ENCODE measurements at regions not wholly inside any gene's neighbourhood (a gene's known extent, or its start where the extent isn't known, plus 50 kb on each side); places are given as distances from the start of the nearest gene placed in this dataset.

GRCh38 chr15:53389271-53390037 lies 370.0 kb downstream of the WDR72 start:
- DNase-seq (ENCODE audit: low read depth) = no peak
- no peak for TF ChIP-seq CTCF (IDR thresholded peaks at IDR 0.05; ENCODE audit: low read depth, low read length, missing control alignments)
- H3K4me3 ChIP-seq (ENCODE audit: low read depth, low read length) = no peak overlapping the region
- in situ Hi-C loops (cut with HindIII; ENCODE audit: low sequenced_read_pairs) = no loop called here

- H3K4me3 ChIP-seq (ENCODE audit: low read depth, low read length) = no peak overlapping the region
- in situ Hi-C loops (cut with HindIII; ENCODE audit: low sequenced_read_pairs) = no loop called here
- peak; percentile 12 for TF ChIP-seq CTCF (IDR thresholded peaks at IDR 0.05; ENCODE audit: low read depth, low read length, missing control alignments)
- DNase-seq (ENCODE audit: low read depth) = no peak
These were observed 375.0 kb downstream of the WDR72 start for GRCh38 chr15:53384417-53384816.

GRCh38 chr15:53378096-53378800 lies 381.2 kb downstream of the WDR72 start:
- H3K4me3 ChIP-seq (ENCODE audit: low read depth, low read length) = no peak overlapping the region
- no peak for TF ChIP-seq CTCF (IDR thresholded peaks at IDR 0.05; ENCODE audit: low read depth, low read length, missing control alignments)
- no peak for DNase-seq (ENCODE audit: low read depth)
- in situ Hi-C loops (cut with HindIII; ENCODE audit: low sequenced_read_pairs) = no loop called here

GRCh38 chr15:53367740-53368139 lies 391.7 kb downstream of the WDR72 start:
- in situ Hi-C loops (cut with HindIII; ENCODE audit: low sequenced_read_pairs) = no loop called here
- DNase-seq (ENCODE audit: low read depth) = no peak
- no peak overlapping the region for H3K4me3 ChIP-seq (ENCODE audit: low read depth, low read length)
- TF ChIP-seq CTCF (IDR thresholded peaks at IDR 0.05; ENCODE audit: low read depth, low read length, missing control alignments) = no peak

GRCh38 chr15:53360881-53361280 lies 398.6 kb downstream of the WDR72 start:
- DNase-seq (ENCODE audit: low read depth) = no peak
- in situ Hi-C loops (cut with HindIII; ENCODE audit: low sequenced_read_pairs) = no loop called here
- no peak overlapping the region for H3K4me3 ChIP-seq (ENCODE audit: low read depth, low read length)
- no peak for TF ChIP-seq CTCF (IDR thresholded peaks at IDR 0.05; ENCODE audit: low read depth, low read length, missing control alignments)

- H3K4me3 ChIP-seq (ENCODE audit: low read depth, low read length) = no peak overlapping the region
- TF ChIP-seq CTCF (IDR thresholded peaks at IDR 0.05; ENCODE audit: low read depth, low read length, missing control alignments) = no peak
- in situ Hi-C loops (cut with HindIII; ENCODE audit: low sequenced_read_pairs) = no loop called here
- no peak for DNase-seq (ENCODE audit: low read depth)
These were observed 400.4 kb downstream of the WDR72 start for GRCh38 chr15:53359038-53359437.
